NCI-H460 (cell line): ENCODE measurements at regions not wholly inside any gene's neighbourhood (a gene's known extent, or its start where the extent isn't known, plus 50 kb on each side); places are given as distances from the start of the nearest gene placed in this dataset.
"Not testable (repeated sequence)": the region's sequence is repeated elsewhere in the genome, so short reads cannot be mapped to it uniquely, and the experiment has no call there.

Source experiments
- DNase-seq: peaks from one replicate; pipeline ENCODE4 v3.0.0-alpha.2; 2016; ENCODE audit warnings: low read depth; ENCODE audit errors: extremely low read depth

GRCh38 chr6:27132532-27133280, 114.8 kb upstream of the PRSS16 start:
- DNase-seq, result peak; percentile 51

- no peak for DNase-seq
Observed at GRCh38 chr6:27133281-27134227, 113.9 kb upstream of the PRSS16 start.

GRCh38 chr6:27135087-27135657, 112.3 kb upstream of the PRSS16 start:
- no peak for DNase-seq

- no peak for DNase-seq
Observed at GRCh38 chr6:27136077-27136644, 111.3 kb upstream of the PRSS16 start.

GRCh38 chr6:27136978-27137814, 110.3 kb upstream of the PRSS16 start:
- no peak for DNase-seq

GRCh38 chr6:27138406-27138805, 109.1 kb upstream of the PRSS16 start:
- no peak for DNase-seq

GRCh38 chr6:27138837-27139755, 108.4 kb upstream of the PRSS16 start:
- DNase-seq, result no peak

GRCh38 chr6:27139756-27140579, 107.5 kb upstream of the PRSS16 start:
- no peak for DNase-seq

GRCh38 chr6:27140999-27141528, 106.4 kb upstream of the PRSS16 start:
- DNase-seq, result no peak

GRCh38 chr6:27141529-27142015, 105.9 kb upstream of the PRSS16 start:
- no peak for DNase-seq

GRCh38 chr6:27143020-27143388, 104.5 kb upstream of the PRSS16 start:
- not testable (repeated sequence) for DNase-seq

- no peak for DNase-seq
Observed at GRCh38 chr6:27143474-27144026, 104.0 kb upstream of the PRSS16 start.

- DNase-seq, result no peak
Observed at GRCh38 chr6:27144740-27145079, 102.8 kb upstream of the PRSS16 start.

- peak; percentile 74 for DNase-seq
Observed at GRCh38 chr6:27145731-27146455, 101.6 kb upstream of the PRSS16 start.

- not testable (repeated sequence) for DNase-seq
Observed at GRCh38 chr6:27146456-27146705, 101.1 kb upstream of the PRSS16 start.

- peak; percentile 97 for DNase-seq
Observed at GRCh38 chr6:27146706-27147505, 100.6 kb upstream of the PRSS16 start.
